H9 (cell line): ENCODE measurements at regions not wholly inside any gene's neighbourhood (a gene's known extent, or its start where the extent isn't known, plus 50 kb on each side); places are given as distances from the start of the nearest gene placed in this dataset.

Experiments
- DNase-seq: peaks from one replicate; pipeline ENCODE4 v3.0.0-alpha.2; 2017
- H2AFZ ChIP-seq: one replicate; pipeline ENCODE4 v1.6.1; 2013; ENCODE audit warnings: mild to moderate bottlenecking, low read length, control low read depth, moderate library complexity
- H2AK5ac ChIP-seq: 2 replicates; pipeline ENCODE4 v1.6.1; 2013; ENCODE audit warnings: low read length, control low read depth, mixed read lengths; ENCODE audit not compliant: insufficient read length
- H2BK120ac ChIP-seq: one replicate; pipeline ENCODE4 v1.6.1; 2013; ENCODE audit warnings: low read depth, mild to moderate bottlenecking, low read length, control low read depth, inconsistent platforms; ENCODE audit not compliant: poor library complexity, severe bottlenecking
- H2BK12ac ChIP-seq: 2 replicates; pipeline ENCODE4 v1.6.1; 2013; ENCODE audit warnings: low read length, control low read depth, mixed read lengths, low read depth; ENCODE audit not compliant: insufficient read length
- H2BK15ac ChIP-seq: 2 replicates; pipeline ENCODE4 v1.6.1; 2013; ENCODE audit warnings: low read depth, low read length, control low read depth
- H2BK20ac ChIP-seq: one replicate; pipeline ENCODE4 v1.6.1; 2013; ENCODE audit warnings: low read depth, mild to moderate bottlenecking, low read length, control low read depth, inconsistent platforms; ENCODE audit not compliant: poor library complexity, severe bottlenecking
- H2BK5ac ChIP-seq: 2 replicates; pipeline ENCODE4 v1.6.1; 2013; ENCODE audit warnings: low read length, control low read depth, mixed read lengths; ENCODE audit not compliant: insufficient read length
- H3K14ac ChIP-seq: 2 replicates; pipeline ENCODE4 v1.6.1; 2013; ENCODE audit warnings: low read length, control low read depth; ENCODE audit not compliant: insufficient read depth
- H3K18ac ChIP-seq: 2 replicates; pipeline ENCODE4 v1.6.1; 2013; ENCODE audit warnings: low read depth, mild to moderate bottlenecking, mixed read lengths, low read length, control low read depth; ENCODE audit not compliant: insufficient read length
- H3K23ac ChIP-seq: 2 replicates; pipeline ENCODE4 v1.6.1; 2013; ENCODE audit warnings: low read length, control low read depth, mixed read lengths, low read depth; ENCODE audit not compliant: insufficient read length
- H3K23me2 ChIP-seq: 2 replicates; pipeline ENCODE4 v1.6.1; 2013; ENCODE audit warnings: low read depth, mild to moderate bottlenecking, mixed read lengths, low read length, control low read depth; ENCODE audit not compliant: insufficient read length, poor library complexity, severe bottlenecking
- H3K27ac ChIP-seq: 2 replicates; pipeline ENCODE4 v1.5.1; 2013; ENCODE audit warnings: low read length, control low read depth, mixed read lengths, low read depth; ENCODE audit not compliant: insufficient read length
- H3K27me3 ChIP-seq: 2 replicates; pipeline ENCODE4 v1.6.1; 2013; ENCODE audit warnings: low read length, control low read depth, inconsistent platforms; ENCODE audit not compliant: insufficient read depth
- H3K4ac ChIP-seq: 2 replicates; pipeline ENCODE4 v1.6.1; 2013; ENCODE audit warnings: low read depth, mild to moderate bottlenecking, control low read depth, inconsistent platforms, low read length, moderate library complexity
- H3K4me1 ChIP-seq: 2 replicates; pipeline ENCODE4 v1.6.1; 2013; ENCODE audit warnings: low read length, control low read depth, inconsistent platforms; ENCODE audit not compliant: insufficient read depth
- H3K4me2 ChIP-seq: 2 replicates; pipeline ENCODE4 v1.6.1; 2013; ENCODE audit warnings: low read length, control low read depth, mixed read lengths; ENCODE audit not compliant: insufficient read length, insufficient read depth
- H3K56ac ChIP-seq: 2 replicates; pipeline ENCODE4 v1.6.1; 2013; ENCODE audit warnings: low read depth, mild to moderate bottlenecking, mixed read lengths, low read length, control low read depth; ENCODE audit not compliant: insufficient read length
- H3K79me1 ChIP-seq: 2 replicates; pipeline ENCODE4 v1.6.1; 2013; ENCODE audit warnings: low read depth, mild to moderate bottlenecking, moderate library complexity, low read length, control low read depth, inconsistent platforms; ENCODE audit not compliant: insufficient read depth, poor library complexity, severe bottlenecking
- H3K79me2 ChIP-seq: 2 replicates; pipeline ENCODE4 v1.6.1; 2013; ENCODE audit warnings: low read length, control low read depth, inconsistent platforms; ENCODE audit not compliant: insufficient read depth
- H3K9ac ChIP-seq: 2 replicates; pipeline ENCODE4 v1.6.1; 2013; ENCODE audit warnings: low read length, control low read depth, mixed read lengths; ENCODE audit not compliant: insufficient read length; ENCODE audit errors: extremely low read depth
- H3K9me3 ChIP-seq: one replicate; pipeline ENCODE4 v1.6.1; 2013; ENCODE audit warnings: low read depth, low read length, inconsistent platforms; ENCODE audit not compliant: control insufficient read depth
- H3T11ph ChIP-seq: one replicate; pipeline ENCODE4 v1.6.1; 2013; ENCODE audit warnings: mild to moderate bottlenecking, low read length, control low read depth, inconsistent platforms
- H4K20me1 ChIP-seq: one replicate; pipeline ENCODE4 v1.6.1; 2013; ENCODE audit not compliant: control insufficient read depth, insufficient read length, insufficient read depth
- H4K5ac ChIP-seq: 2 replicates; pipeline ENCODE4 v1.6.1; 2013; ENCODE audit warnings: low read depth, mild to moderate bottlenecking, mixed read lengths, low read length, control low read depth; ENCODE audit not compliant: insufficient read length
- H4K8ac ChIP-seq: replicated peaks from 2 replicates; pipeline ENCODE4 v1.6.1; 2013; ENCODE audit warnings: low read length, control low read depth, mixed read lengths, low read depth; ENCODE audit not compliant: insufficient read length
- H4K91ac ChIP-seq: 2 replicates; pipeline ENCODE4 v1.6.1; 2013; ENCODE audit warnings: low read depth, mild to moderate bottlenecking, moderate library complexity, mixed read lengths, low read length, control low read depth; ENCODE audit not compliant: insufficient read length
- H3K27ac Mint-ChIP-seq, 3 experiments: 2 replicates in 2 of 3; 3 replicates in 1 of 3; pipeline ENCODE4 v1.8.0; 2020 to 2021; ENCODE audit warnings: mixed read lengths in 3 of 3, mild to moderate bottlenecking in 1 of 3, moderate library complexity in 1 of 3
- H3K27me3 Mint-ChIP-seq: 2 replicates; pipeline ENCODE4 v1.8.0; 2021; ENCODE audit warnings: low read depth, mild to moderate bottlenecking, moderate library complexity, mixed read lengths
- H3K36me3 Mint-ChIP-seq, 3 experiments: 2 replicates in 2 of 3; 3 replicates in 1 of 3; pipeline ENCODE4 v1.8.0; 2020 to 2021; ENCODE audit warnings: low read depth in 3 of 3, mixed read lengths in 3 of 3; ENCODE audit not compliant: insufficient read depth in 1 of 3
- H3K4me1 Mint-ChIP-seq, 2 experiments: 2 replicates each; pipeline ENCODE4 v1.8.0; 2020; ENCODE audit warnings: mixed read lengths in 2 of 2
- H3K4me3 Mint-ChIP-seq, 2 experiments: 2 replicates in 1 of 2; 3 replicates in 1 of 2; pipeline ENCODE4 v1.8.0; 2020 to 2021; ENCODE audit warnings: mild to moderate bottlenecking in 2 of 2, mixed read lengths in 2 of 2, moderate library complexity in 1 of 2
- H3K9me3 Mint-ChIP-seq, 2 experiments: 2 replicates in 1 of 2; 3 replicates in 1 of 2; pipeline ENCODE4 v1.8.0; 2020; ENCODE audit warnings: mild to moderate bottlenecking in 2 of 2, mixed read lengths in 2 of 2, moderate library complexity in 1 of 2
- CTCF ChIP-seq: fragments of 200-600 bp; sonication (generic); conservative IDR thresholded peaks from 3 replicates; pipeline ENCODE4 v1.8.0; 2021; ENCODE audit warnings: antibody characterized with exemption, mild to moderate bottlenecking
- WGBS: extraction: QIAGEN DNeasy Blood & Tissue Kit; methylation state at CpG from one replicate; pipeline ENCODE4 v1.1.7; 2013; ENCODE audit warnings: missing lambda C conversion rate, low lambda C conversion rate, mixed read lengths; ENCODE audit not compliant: insufficient read length; ENCODE audit errors: extremely low coverage; 5-methylcytosine and 5-hydroxymethylcytosine counted together

DNA sequence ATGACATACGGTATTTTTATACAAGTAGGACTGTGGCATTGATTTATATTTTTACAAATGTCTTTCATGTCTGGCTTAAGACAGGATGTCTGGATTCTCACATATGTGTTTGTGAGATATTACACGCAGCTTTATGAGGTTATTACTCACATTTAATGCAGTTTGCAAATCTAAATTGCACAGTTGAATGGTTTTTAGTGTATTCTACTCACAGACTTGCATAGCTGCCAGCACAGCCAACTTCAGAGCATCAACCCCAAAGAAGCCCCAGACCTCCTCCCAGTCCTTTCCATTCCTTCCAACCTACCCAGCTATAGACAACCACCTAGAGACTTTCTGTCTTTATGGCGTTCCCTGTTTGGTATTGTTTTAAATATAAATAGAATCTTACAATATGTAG is 193.8 kb upstream of the SHH start:
- no CpG with 5 or more reads among the region's 3 CpGs for WGBS
- Mint-ChIP-seq H3K4me1 (no peaks in the 10 kb centered on the region), H3K9me3 (peaks cover 4 to 6% of the 10 kb centered on the region in 2 experiments), H3K27me3 (peaks cover 3% of the 10 kb centered on the region; the same call in 1 of the 2 replicates), H3K36me3 (no peaks in the 10 kb centered on the region), H3K27ac (no peak overlapping the region), H3K4me3 (no peak overlapping the region)
- H2BK5ac ChIP-seq = no peak overlapping the region
- no peaks in the 10 kb centered on the region for H4K20me1 ChIP-seq
- no peak overlapping the region for H4K5ac ChIP-seq
- H3K79me2 ChIP-seq = no peaks in the 10 kb centered on the region
- no peak overlapping the region for H2BK12ac ChIP-seq
- H4K91ac ChIP-seq = no peak overlapping the region
- DNase-seq = no peak
- no peak overlapping the region for H3T11ph ChIP-seq
- no peak overlapping the region for H3K14ac ChIP-seq
- H3K9ac ChIP-seq = no peak overlapping the region
- H3K4ac ChIP-seq = no peak overlapping the region
- no peaks in the 10 kb centered on the region for H3K9me3 ChIP-seq
- no peak overlapping the region for H3K18ac ChIP-seq
- H3K23me2 ChIP-seq = no peaks in the 10 kb centered on the region
- no peak overlapping the region for H2AK5ac ChIP-seq
- no peak overlapping the region for H3K4me2 ChIP-seq
- H3K4me1 ChIP-seq = no peaks in the 10 kb centered on the region
- H3K23ac ChIP-seq = no peak overlapping the region
- TF ChIP-seq CTCF = no peak
- H3K56ac ChIP-seq = no peak overlapping the region
- H3K27ac ChIP-seq = no peak overlapping the region
- no peak overlapping the region for H2BK15ac ChIP-seq
- no peak overlapping the region for H2BK120ac ChIP-seq
- H2AFZ ChIP-seq = no peak overlapping the region
- H3K27me3 ChIP-seq = no peaks in the 10 kb centered on the region
- no peaks in the 10 kb centered on the region for H3K79me1 ChIP-seq
- no peak overlapping the region for H4K8ac ChIP-seq
- no peak overlapping the region for H2BK20ac ChIP-seq
